IMR-90 (cell line): ENCODE measurements at regions not wholly inside any gene's neighbourhood (a gene's known extent, or its start where the extent isn't known, plus 50 kb on each side); places are given as distances from the start of the nearest gene placed in this dataset.

Experiments
- ATAC-seq: fragments of 200-7000 bp; cut with Tn5 transposase; 2 replicates; pipeline ENCODE4 v1.9.1; 2020; ENCODE audit warnings: low read depth, mild to moderate bottlenecking, moderate library complexity
- BruUV-seq: library from RNA; stranded (reverse); fragments of 400-500 nt; replicated peaks from 2 replicates; lab custom pipeline; 2021; lab: Mats Ljungman, UMichigan
- CTCF ChIA-PET: fragments of 300-600 bp; formaldehyde crosslinking; extraction: SDS; loops from one replicate; lab custom pipeline; 2021; ENCODE audit warnings: antibody characterized with exemption; lab: Yijun Ruan, JAX
- POLR2A ChIA-PET: fragments of 300-600 bp; sonication (Branson Sonifier 250); formaldehyde crosslinking; loops from one replicate; lab custom pipeline; 2022; ENCODE audit warnings: antibody characterized with exemption; ENCODE audit not compliant: unreplicated experiment; lab: Charles Lee
- DNase-seq: peaks from one replicate; pipeline ENCODE4 v3.0.0; 2013
- H2AFZ ChIP-seq: replicated peaks from 2 replicates; pipeline ENCODE3; 2013; ENCODE audit warnings: low read length, mild to moderate bottlenecking; ENCODE audit not compliant: poor library complexity
- H2AK5ac ChIP-seq: 2 replicates; pipeline ENCODE4 v1.6.1; 2013; ENCODE audit warnings: low read depth, low read length, inconsistent platforms
- H2AK9ac ChIP-seq: replicated peaks from 2 replicates; pipeline ENCODE3; 2013; ENCODE audit warnings: mild to moderate bottlenecking, low read depth, low read length, moderate library complexity; ENCODE audit not compliant: poor library complexity
- H2BK120ac ChIP-seq: 2 replicates; pipeline ENCODE4 v1.6.1; 2013; ENCODE audit warnings: low read depth, low read length, inconsistent platforms
- H2BK15ac ChIP-seq: 3 replicates; pipeline ENCODE4 v1.6.1; 2013; ENCODE audit warnings: low read depth, low read length, inconsistent platforms
- H2BK20ac ChIP-seq: 2 replicates; pipeline ENCODE4 v1.6.1; 2013; ENCODE audit warnings: low read depth, mild to moderate bottlenecking, inconsistent platforms, low read length, moderate library complexity
- H2BK5ac ChIP-seq: 2 replicates; pipeline ENCODE4 v1.6.1; 2013; ENCODE audit warnings: mild to moderate bottlenecking, low read depth, low read length, inconsistent platforms; ENCODE audit not compliant: poor library complexity, severe bottlenecking
- H3K14ac ChIP-seq: replicated peaks from 2 replicates; pipeline ENCODE4 v1.6.1; 2013; ENCODE audit warnings: low read depth, low read length, inconsistent platforms
- H3K18ac ChIP-seq: 2 replicates; pipeline ENCODE4 v1.6.1; 2013; ENCODE audit warnings: low read depth, low read length, control low read depth
- H3K23ac ChIP-seq: 2 replicates; pipeline ENCODE4 v1.6.1; 2013; ENCODE audit warnings: low read depth, low read length, inconsistent platforms
- H3K27ac ChIP-seq: 2 replicates; pipeline ENCODE4 v1.5.1; 2013; ENCODE audit warnings: mild to moderate bottlenecking, control low read depth, low read length; ENCODE audit not compliant: insufficient read depth
- H3K27me3 ChIP-seq: 2 replicates; pipeline ENCODE4 v1.6.1; 2013; ENCODE audit warnings: low read length; ENCODE audit not compliant: control insufficient read depth, insufficient read depth
- H3K36me3 ChIP-seq: 2 replicates; pipeline ENCODE4 v1.6.1; 2013; ENCODE audit warnings: low read length, mixed read lengths; ENCODE audit not compliant: control insufficient read depth, insufficient read depth
- H3K4ac ChIP-seq: 2 replicates; pipeline ENCODE4 v1.6.1; 2013; ENCODE audit warnings: low read depth, low read length, inconsistent platforms
- H3K4me1 ChIP-seq: 2 replicates; pipeline ENCODE4 v1.6.1; 2013; ENCODE audit warnings: low read length, mixed read lengths; ENCODE audit not compliant: control insufficient read depth, insufficient read depth
- H3K4me2 ChIP-seq: 2 replicates; pipeline ENCODE4 v1.6.1; 2013; ENCODE audit warnings: low read depth, mild to moderate bottlenecking, control low read depth, low read length, moderate library complexity
- H3K4me3 ChIP-seq: 2 replicates; pipeline ENCODE4 v1.5.1; 2013; ENCODE audit warnings: low read depth, mild to moderate bottlenecking, control low read depth, low read length, moderate library complexity; ENCODE audit not compliant: insufficient read depth
- H3K56ac ChIP-seq: 2 replicates; pipeline ENCODE4 v1.6.1; 2013; ENCODE audit warnings: low read length, inconsistent platforms; ENCODE audit not compliant: insufficient read depth; ENCODE audit errors: extremely low read depth
- H3K79me1 ChIP-seq, 2 experiments: 2 replicates each; pipeline ENCODE4 v1.6.1; 2013; ENCODE audit warnings: low read length in 2 of 2, inconsistent platforms in 1 of 2, low read depth in 1 of 2
- H3K9ac ChIP-seq: 2 replicates; pipeline ENCODE4 v1.6.1; 2013; ENCODE audit warnings: low read depth, low read length, control low read depth
- H3K9me1 ChIP-seq: 2 replicates; pipeline ENCODE4 v1.6.1; 2013; ENCODE audit warnings: low read length, inconsistent platforms; ENCODE audit not compliant: insufficient read depth
- H3K9me3 ChIP-seq: 2 replicates; pipeline ENCODE4 v1.6.1; 2013; ENCODE audit warnings: low read length; ENCODE audit not compliant: control insufficient read depth, insufficient read depth
- H4K20me1 ChIP-seq: 2 replicates; pipeline ENCODE4 v1.6.1; 2013; ENCODE audit warnings: low read length, inconsistent platforms; ENCODE audit not compliant: insufficient read depth
- H4K5ac ChIP-seq: 2 replicates; pipeline ENCODE4 v1.6.1; 2013; ENCODE audit warnings: mild to moderate bottlenecking, low read depth, low read length, control low read depth
- H4K8ac ChIP-seq, 2 experiments: 2 replicates each; pipeline ENCODE4 v1.6.1; 2013; ENCODE audit warnings: low read depth in 2 of 2, low read length in 2 of 2, control low read depth in 1 of 2, inconsistent platforms in 1 of 2
- H4K91ac ChIP-seq: 2 replicates; pipeline ENCODE4 v1.6.1; 2013; ENCODE audit warnings: low read depth, low read length, inconsistent platforms; ENCODE audit not compliant: insufficient read depth
- BHLHE40 ChIP-seq: fragments of 150-350 bp; IDR thresholded peaks from 2 replicates; pipeline ENCODE4 v1.6.1; 2016; ENCODE audit warnings: mild to moderate bottlenecking, low read depth, low read length
- CEBPB ChIP-seq: IDR thresholded peaks from 2 replicates; pipeline ENCODE4 v1.6.1; 2012; ENCODE audit warnings: low read depth, low read length, improper control_type of control experiment
- CHD1 ChIP-seq: IDR thresholded peaks from 2 replicates; pipeline ENCODE4 v1.6.1; 2012; ENCODE audit warnings: low read depth, low read length, improper control_type of control experiment
- ELK1 ChIP-seq: fragments of 150-350 bp; IDR thresholded peaks from 2 replicates; pipeline ENCODE4 v1.6.1; 2016; ENCODE audit warnings: low read depth, mild to moderate bottlenecking, low read length, moderate library complexity, borderline replicate concordance
- MAZ ChIP-seq: IDR thresholded peaks from 2 replicates; pipeline ENCODE4 v1.6.1; 2012; ENCODE audit warnings: low read depth, mild to moderate bottlenecking, low read length, improper control_type of control experiment, moderate library complexity, borderline replicate concordance
- MXI1 ChIP-seq: IDR thresholded peaks from 2 replicates; pipeline ENCODE4 v1.6.1; 2012; ENCODE audit warnings: low read depth, mild to moderate bottlenecking, low read length, moderate library complexity, borderline replicate concordance
- NFE2L2 ChIP-seq: fragments of 150-350 bp; IDR thresholded peaks from 2 replicates; pipeline ENCODE4 v1.6.1; 2016; ENCODE audit warnings: low read depth, mild to moderate bottlenecking, low read length
- RFX5 ChIP-seq: IDR thresholded peaks from 2 replicates; pipeline ENCODE4 v1.8.0; 2012; ENCODE audit warnings: low read depth, mild to moderate bottlenecking, low read length, moderate library complexity
- SMC3 ChIP-seq: fragments of 150-350 bp; IDR thresholded peaks from 2 replicates; pipeline ENCODE4 v1.6.1; 2016; ENCODE audit warnings: low read depth, mild to moderate bottlenecking, antibody characterized with exemption, low read length, moderate library complexity
- WGBS, 2 experiments: methylation state at CpG; one replicate each; pipeline versions ENCODE4 v1.1.5 to v1.1.7; 2013; ENCODE audit warnings: missing lambda C conversion rate in 2 of 2; ENCODE audit not compliant: insufficient read length in 1 of 2; ENCODE audit errors: extremely low coverage in 2 of 2; 5-methylcytosine and 5-hydroxymethylcytosine counted together
- dilution Hi-C: fragments of 300-500 bp; cut with HindIII; formaldehyde crosslinking; loops from one replicate; pipeline ENCODE4 v1.14.3; 2018; ENCODE audit warnings: low sequenced_read_pairs; ENCODE audit not compliant: unreplicated experiment
- in situ Hi-C: fragments of 300-500 bp; cut with MboI; formaldehyde crosslinking; loops from 3 replicates; pipeline ENCODE4 v1.14.3; 2019; ENCODE audit warnings: low sequenced_read_pairs, inconsistent platforms, mixed read lengths
- intact Hi-C: fragments of 100-400 bp; cut with micrococcal nuclease; formaldehyde crosslinking; loops from 2 replicates; pipeline ENCODE4 v1.10.0; 2022

DNA sequence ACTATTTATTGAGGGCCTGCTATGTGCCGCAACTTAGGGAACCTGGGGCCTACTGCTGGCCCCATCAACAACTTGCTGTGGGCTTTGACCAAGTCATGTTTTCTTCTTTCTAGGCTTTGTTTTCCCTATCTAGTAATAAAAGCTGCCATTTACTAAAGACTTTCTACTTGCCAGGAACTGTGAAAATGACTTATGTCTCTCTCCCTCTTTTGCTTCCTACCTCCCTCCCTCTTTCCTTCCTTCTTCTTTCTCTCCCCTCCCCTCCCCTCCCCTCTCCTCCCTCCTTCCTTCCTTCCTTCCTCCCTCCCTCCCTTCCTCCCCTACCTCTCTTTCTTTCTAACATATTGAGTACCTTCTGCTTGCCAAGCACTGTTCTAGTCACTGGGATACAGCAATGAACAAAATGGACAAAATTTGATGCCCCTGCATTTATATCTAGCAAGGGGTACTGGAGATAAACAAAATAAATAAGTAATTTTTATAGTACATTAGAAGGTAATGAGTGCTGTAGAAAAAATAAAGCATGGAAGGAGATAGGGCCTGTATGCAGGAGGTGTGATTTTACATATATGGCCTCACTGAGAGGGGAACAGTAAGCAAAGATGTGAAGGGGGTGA, 170.3 kb upstream of the USP24 start:
- Histone ChIP-seq H3K27me3 (no peaks in the 10 kb centered on the region), H4K8ac (no peak overlapping the region)

More for the DNA sequence above, 170.3 kb upstream of the USP24 start:
- DNase-seq (no peak), ATAC-seq (no peak)
- Histone ChIP-seq H3K9me1 (peaks cover 3% of the 10 kb centered on the region; the same call in 1 of the 2 replicates), H3K4ac (no peak overlapping the region), H2AK5ac (no peak overlapping the region), H3K4me1 (peaks cover 2% of the 10 kb centered on the region; the same call in 1 of the 2 replicates), H3K9ac (no peak overlapping the region), H4K20me1 (no peaks in the 10 kb centered on the region), H3K18ac (no peak overlapping the region), H2BK5ac (no peak overlapping the region), H2BK20ac (no peak overlapping the region), H3K4me3 (no peak overlapping the region), H3K4me2 (no peak overlapping the region), H4K91ac (peak overlapping the region; percentile 16; the same call in 1 of the 2 replicates), H3K56ac (no peak overlapping the region), H3K14ac (no peak overlapping the region), H3K27ac (no peak overlapping the region), H3K79me1 (no peaks in the 10 kb centered on the region), H2AK9ac (no peak overlapping the region), H3K9me3 (peaks cover 6% of the 10 kb centered on the region), H3K23ac (no peak overlapping the region), H2BK120ac (no peak overlapping the region), H4K5ac (no peak overlapping the region), H2AFZ (no peak overlapping the region), H2BK15ac (no peak overlapping the region), H3K36me3 (no peaks in the 10 kb centered on the region)
- intact Hi-C loops: no loop called here
- POLR2A ChIA-PET: no interaction called here
- BruUV-seq: no TSS peak
- TF ChIP-seq BHLHE40 (no peak), RFX5 (no peak), MAZ (no peak), CEBPB (no peak), NFE2L2 (no peak), ELK1 (no peak), MXI1 (no peak), CHD1 (no peak), SMC3 (no peak)
- dilution Hi-C loops: no loop called here
- WGBS, 2 experiments: no CpG with 5 or more reads among the region's 1 CpG
- CTCF ChIA-PET: no interaction called here
- in situ Hi-C loops: no loop called here
